Peyer's patch (tissue), 4 donors: ENCODE measurements at regions not wholly inside any gene's neighbourhood (a gene's known extent, or its start where the extent isn't known, plus 50 kb on each side); places are given as distances from the start of the nearest gene placed in this dataset.

Experiments used
- DNase-seq, 3 donors: peaks; one replicate each; pipeline ENCODE4 v3.0.0-alpha.2; 2017 to 2019
- H3K27ac ChIP-seq, 4 donors: fragments of 200-600 bp; sonication (generic); one replicate each; pipeline ENCODE4 v1.5.1; 2016 to 2019
- H3K27me3 ChIP-seq, 2 donors: fragments of 200-600 bp; sonication (generic); one replicate each; pipeline ENCODE4 v1.5.1; 2019
- H3K36me3 ChIP-seq, 3 donors: fragments of 200-600 bp; sonication (generic); one replicate each; pipeline ENCODE4 v1.5.1; 2016 to 2019
- H3K4me1 ChIP-seq, 4 donors: fragments of 200-600 bp; sonication (generic); one replicate each; pipeline ENCODE4 v1.5.1; 2016 to 2019
- H3K4me3 ChIP-seq, 4 donors: fragments of 200-600 bp; sonication (generic); 1 replicate in 3 of 4; 2 replicates in 1 of 4; pipeline ENCODE4 v1.5.1; 2016 to 2019; ENCODE audit warnings: mild to moderate bottlenecking in 1 of 4
- H3K9me3 ChIP-seq, 4 donors: fragments of 200-600 bp; sonication (generic); one replicate each; pipeline ENCODE4 v1.5.1; 2016 to 2019; ENCODE audit warnings: mild to moderate bottlenecking in 1 of 4
- POLR2A ChIP-seq, 2 donors: fragments of 450-650 bp; IDR thresholded peaks; one replicate each; pipeline ENCODE4 v1.5.1; 2017; ENCODE audit warnings: antibody characterized with exemption in 2 of 2, mild to moderate bottlenecking in 2 of 2, moderate library complexity in 2 of 2
- TF ChIP-seq, protein P1 (sequence below), 6 experiments: fragments of 450-650 bp in 4 of 6; fragments of 200-600 bp in 2 of 6; sonication (generic) in 1 of 6; IDR thresholded peaks; one replicate each; pipeline ENCODE4 v1.5.1; 2017 to 2019; ENCODE audit warnings: antibody characterized with exemption in 6 of 6, mild to moderate bottlenecking in 3 of 6, moderate library complexity in 1 of 6

DNA sequence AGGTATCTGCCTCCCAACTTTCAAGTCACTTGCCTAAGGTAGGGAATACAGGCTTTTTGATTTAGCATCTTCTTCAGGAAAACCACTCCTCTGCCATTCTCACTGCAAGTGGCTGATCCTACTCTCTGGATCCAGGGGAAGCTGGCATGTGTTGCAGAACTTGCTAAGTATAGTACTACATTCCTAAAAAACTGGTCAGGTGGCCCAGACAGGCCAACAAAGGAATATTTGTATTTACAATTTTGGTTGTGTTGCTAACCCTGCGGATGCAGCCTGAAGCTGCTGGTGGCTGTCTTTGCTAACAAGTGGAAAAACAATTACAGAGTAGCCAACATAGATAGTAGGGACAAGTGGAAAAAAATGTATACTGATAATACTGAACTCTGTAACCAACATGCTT is 222.5 kb upstream of the STARD13 start:
- Histone ChIP-seq H3K9me3 (no peaks in the 10 kb centered on the region), H3K4me1 (no peaks in the 10 kb centered on the region), H3K4me3 (no peak overlapping the region), H3K27me3 (no peaks in the 10 kb centered on the region), H3K27ac (no peak overlapping the region), H3K36me3 (no peaks in the 10 kb centered on the region)
- no peak for TF ChIP-seq POLR2A (IDR thresholded peaks at IDR 0.05)
- TF ChIP-seq, protein P1, sequence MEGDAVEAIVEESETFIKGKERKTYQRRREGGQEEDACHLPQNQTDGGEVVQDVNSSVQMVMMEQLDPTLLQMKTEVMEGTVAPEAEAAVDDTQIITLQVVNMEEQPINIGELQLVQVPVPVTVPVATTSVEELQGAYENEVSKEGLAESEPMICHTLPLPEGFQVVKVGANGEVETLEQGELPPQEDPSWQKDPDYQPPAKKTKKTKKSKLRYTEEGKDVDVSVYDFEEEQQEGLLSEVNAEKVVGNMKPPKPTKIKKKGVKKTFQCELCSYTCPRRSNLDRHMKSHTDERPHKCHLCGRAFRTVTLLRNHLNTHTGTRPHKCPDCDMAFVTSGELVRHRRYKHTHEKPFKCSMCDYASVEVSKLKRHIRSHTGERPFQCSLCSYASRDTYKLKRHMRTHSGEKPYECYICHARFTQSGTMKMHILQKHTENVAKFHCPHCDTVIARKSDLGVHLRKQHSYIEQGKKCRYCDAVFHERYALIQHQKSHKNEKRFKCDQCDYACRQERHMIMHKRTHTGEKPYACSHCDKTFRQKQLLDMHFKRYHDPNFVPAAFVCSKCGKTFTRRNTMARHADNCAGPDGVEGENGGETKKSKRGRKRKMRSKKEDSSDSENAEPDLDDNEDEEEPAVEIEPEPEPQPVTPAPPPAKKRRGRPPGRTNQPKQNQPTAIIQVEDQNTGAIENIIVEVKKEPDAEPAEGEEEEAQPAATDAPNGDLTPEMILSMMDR (IDR thresholded peaks at IDR 0.05), result no peak
- DNase-seq, result no peak

DNA sequence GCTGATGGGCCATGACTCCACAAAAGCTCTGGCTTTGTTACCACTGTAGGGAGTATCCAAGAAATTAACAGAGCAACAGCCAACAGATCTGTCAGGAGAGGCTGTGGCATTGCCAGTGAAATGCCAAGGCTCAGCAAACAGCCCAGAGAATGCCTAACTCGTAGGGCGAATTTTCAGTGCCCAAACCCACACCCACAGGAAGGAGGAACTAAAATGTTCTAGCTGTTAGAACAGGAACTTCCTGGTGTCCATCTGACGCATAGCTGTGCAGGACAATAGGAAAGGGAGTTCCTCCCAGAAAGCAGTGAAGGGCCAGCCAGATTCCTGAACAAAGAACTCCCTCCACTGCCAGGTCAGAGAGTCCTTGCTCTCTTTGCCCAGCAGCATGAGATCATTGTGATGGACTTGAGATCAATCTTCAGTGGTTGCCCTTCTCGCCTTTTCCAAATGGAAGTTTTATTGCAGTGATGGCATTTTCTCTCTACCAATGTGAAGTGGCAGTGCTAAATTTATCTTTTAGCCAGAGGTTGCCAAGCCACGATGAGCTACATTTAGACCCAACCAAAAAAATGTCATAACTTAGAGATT is 224.2 kb upstream of the STARD13 start:
- Histone ChIP-seq H3K27me3 (no peaks in the 10 kb centered on the region), H3K27ac (peak overlapping the region in 3 of 4 donors; percentile 13 to 60 (median 32)), H3K9me3 (no peaks in the 10 kb centered on the region), H3K4me1 (no peaks in the 10 kb centered on the region), H3K36me3 (no peaks in the 10 kb centered on the region), H3K4me3 (no peak overlapping the region)
- peak in 1 of 3 donors; percentile 47 for DNase-seq
- TF ChIP-seq, protein P1 (IDR thresholded peaks at IDR 0.05), result no peak
- TF ChIP-seq POLR2A (IDR thresholded peaks at IDR 0.05), result no peak

DNA sequence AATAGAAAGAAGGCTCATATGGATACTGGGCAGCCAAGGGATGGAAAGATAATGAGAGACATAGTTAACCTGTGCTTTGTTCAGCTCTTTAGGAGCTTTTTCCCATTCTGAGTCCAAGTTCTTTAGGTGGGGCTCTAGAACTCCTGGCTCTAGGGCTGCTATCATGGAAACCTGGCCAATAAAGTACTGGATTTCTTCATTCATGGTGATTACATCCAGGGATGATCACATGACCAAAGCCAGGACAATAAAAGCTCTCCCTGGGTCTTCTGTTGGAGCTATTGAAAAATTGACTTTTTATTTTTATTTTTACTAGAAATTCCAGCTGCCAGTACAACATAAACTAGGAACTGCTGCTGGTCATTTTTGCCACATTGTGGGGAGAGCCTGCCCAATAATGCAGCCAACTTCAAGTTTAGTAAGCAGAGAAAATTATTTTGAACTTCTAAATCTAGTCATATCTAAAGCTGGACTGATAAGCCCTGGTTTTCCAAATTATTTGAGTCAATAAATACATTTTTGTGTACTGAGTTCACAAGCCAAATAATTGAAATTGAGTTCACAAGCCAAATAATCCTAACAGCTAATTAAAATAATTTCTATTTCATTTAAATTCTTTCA is 224.9 kb upstream of the STARD13 start:
- Histone ChIP-seq H3K4me1 (no peaks in the 10 kb centered on the region), H3K27me3 (no peaks in the 10 kb centered on the region), H3K36me3 (no peaks in the 10 kb centered on the region), H3K27ac (peak overlapping the region in 1 of 4 donors; percentile 60), H3K9me3 (no peaks in the 10 kb centered on the region), H3K4me3 (no peak overlapping the region)
- TF ChIP-seq POLR2A (IDR thresholded peaks at IDR 0.05), result no peak
- DNase-seq, result no peak

DNA sequence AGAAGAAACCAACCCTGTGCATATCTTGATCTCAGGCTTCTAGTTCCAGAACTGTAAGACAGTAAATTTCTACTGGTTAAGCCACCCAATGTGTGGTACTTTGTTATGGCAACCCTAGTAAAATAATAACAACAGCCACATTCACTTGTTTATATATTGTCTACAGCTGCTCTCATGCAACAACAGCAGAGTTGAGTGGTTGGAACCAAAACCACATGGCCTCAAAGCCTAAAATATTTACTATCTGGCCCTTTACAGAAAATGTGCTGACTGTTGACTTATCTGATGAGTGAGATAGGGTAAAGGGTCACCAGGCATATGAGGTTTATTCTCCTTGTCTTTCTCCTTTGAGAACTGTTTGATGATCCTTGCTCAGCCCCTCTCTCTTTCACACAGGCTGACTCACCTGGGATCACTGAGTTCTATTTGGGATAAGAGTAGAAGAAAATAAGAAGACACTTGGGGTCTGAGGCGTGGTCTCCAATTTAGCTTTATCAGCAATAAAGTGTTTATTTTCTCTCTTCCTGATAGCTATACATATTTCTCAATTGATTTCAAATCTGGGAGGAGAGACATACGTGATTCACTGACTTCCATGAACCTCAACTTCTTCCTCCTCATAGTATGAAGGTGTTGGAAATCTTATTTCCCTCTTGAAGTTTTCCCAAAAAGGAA is 227.5 kb upstream of the STARD13 start:
- no peak for DNase-seq
- Histone ChIP-seq H3K36me3 (no peaks in the 10 kb centered on the region), H3K27me3 (no peaks in the 10 kb centered on the region), H3K9me3 (no peaks in the 10 kb centered on the region), H3K27ac (no peak overlapping the region), H3K4me1 (no peaks in the 10 kb centered on the region), H3K4me3 (no peak overlapping the region)
- TF ChIP-seq, protein P1 (IDR thresholded peaks at IDR 0.05), result no peak
- TF ChIP-seq POLR2A (IDR thresholded peaks at IDR 0.05), result no peak

DNA sequence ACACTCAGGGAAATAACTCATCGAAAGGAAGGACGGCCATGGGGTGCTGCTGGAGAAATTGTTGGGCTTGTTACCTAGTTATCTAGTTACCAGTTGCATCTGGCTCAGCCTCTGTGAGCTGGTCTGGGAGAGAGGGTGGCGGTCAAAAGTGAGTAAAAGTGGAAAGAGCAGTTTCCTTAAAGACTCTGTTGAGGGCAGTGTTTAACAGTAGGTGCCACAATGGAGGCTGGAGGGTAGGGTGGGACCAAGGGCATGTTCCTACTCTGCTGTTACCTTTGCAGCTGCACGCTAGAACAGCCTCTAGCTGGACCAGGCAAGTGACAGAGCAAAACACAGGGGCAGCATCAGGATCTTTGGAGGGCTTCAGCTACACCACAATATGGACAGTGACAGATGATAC is 228.8 kb upstream of the STARD13 start:
- no peak for DNase-seq
- TF ChIP-seq POLR2A (IDR thresholded peaks at IDR 0.05), result no peak
- TF ChIP-seq, protein P1 (IDR thresholded peaks at IDR 0.05), result no peak
- H3K9me3 ChIP-seq, result no peaks in the 10 kb centered on the region
- no peak overlapping the region for H3K27ac ChIP-seq
- H3K4me3 ChIP-seq, result no peak overlapping the region
- H3K27me3 ChIP-seq, result no peaks in the 10 kb centered on the region
- no peaks in the 10 kb centered on the region for H3K4me1 ChIP-seq
- H3K36me3 ChIP-seq, result no peaks in the 10 kb centered on the region

DNA sequence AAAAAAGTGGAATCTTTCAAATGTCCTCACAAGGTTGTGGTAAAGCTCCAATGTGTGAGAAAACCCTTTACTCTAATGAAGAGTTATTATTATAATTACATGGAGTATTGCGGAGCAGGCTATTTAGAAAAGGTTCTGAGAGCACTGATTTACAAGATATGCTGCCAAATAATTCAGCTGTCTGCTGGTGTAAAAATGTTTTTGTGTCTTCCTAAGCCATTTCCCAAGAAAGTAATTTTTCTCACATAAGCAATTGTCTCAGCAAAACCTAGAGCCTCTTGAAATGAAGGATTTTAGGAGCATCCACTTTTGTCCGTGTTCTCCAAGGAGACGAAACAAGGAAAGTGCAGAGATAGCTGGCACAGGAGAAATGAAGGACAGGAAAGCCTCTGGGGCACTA is 229.6 kb upstream of the STARD13 start:
- no peak overlapping the region for H3K27ac ChIP-seq
- TF ChIP-seq POLR2A (IDR thresholded peaks at IDR 0.05), result no peak
- TF ChIP-seq, protein P1 (IDR thresholded peaks at IDR 0.05), result no peak

More for the DNA sequence above, 229.6 kb upstream of the STARD13 start:
- Histone ChIP-seq H3K4me3 (no peak overlapping the region), H3K9me3 (no peaks in the 10 kb centered on the region), H3K36me3 (no peaks in the 10 kb centered on the region), H3K4me1 (no peaks in the 10 kb centered on the region), H3K27me3 (no peaks in the 10 kb centered on the region)
- DNase-seq, result no peak
